K562 (cell line): ENCODE measurements at regions not wholly inside any gene's neighbourhood (a gene's known extent, or its start where the extent isn't known, plus 50 kb on each side); places are given as distances from the start of the nearest gene placed in this dataset.

ENCODE experiments used
- ATAC-seq: fragments of 200-7000 bp; cut with Tn5 transposase; 3 replicates; pipeline ENCODE4 v1.9.1; 2020; ENCODE audit warnings: moderate library complexity
- BruUV-seq: library from RNA; stranded (reverse); fragments of 400-500 nt; replicated peaks from 2 replicates; lab custom pipeline; 2021; lab: Mats Ljungman, UMichigan
- CTCF ChIA-PET: fragments of 300-600 bp; formaldehyde crosslinking; extraction: SDS; loops from one replicate; lab custom pipeline; 2021; ENCODE audit warnings: low intra/inter-chr PET ratio; lab: Yijun Ruan, JAX
- POLR2A ChIA-PET: fragments of 300-600, 350-650 bp; sonication (Branson Sonifier 250); formaldehyde crosslinking; extraction: SDS; loops from one replicate; lab custom pipeline; 2021; ENCODE audit warnings: antibody characterized with exemption, inconsistent platforms; lab: Yijun Ruan, JAX
- DNase-seq, 4 experiments: peaks; one replicate each; pipeline versions ENCODE4 v3.0.0 to v3.0.0-alpha.2; 2011 to 2018; ENCODE audit warnings: low spot score in 3 of 4, mixed read lengths in 3 of 4; ENCODE audit errors: extremely low read depth in 1 of 4
- FAIRE-seq: peaks from 2 replicates; lab custom pipeline; 2011; peaks lifted over from hg19 to GRCh38; lab: Jason Lieb, UNC
- H2AFZ ChIP-seq: 2 replicates; pipeline ENCODE4 v1.6.0; 2011; ENCODE audit warnings: low read depth, low read length, control low read depth, inconsistent platforms
- H3K27ac ChIP-seq: fragments of 200-600 bp; 3 replicates; pipeline ENCODE4 v1.8.0; 2011; ENCODE audit warnings: low read depth, mild to moderate bottlenecking, control low read depth, inconsistent platforms, low read length, moderate library complexity, mixed read lengths; ENCODE audit errors: extremely low read depth
- H3K27me3 ChIP-seq, 2 experiments: fragments of 300-600 bp in 1 of 2; 2 replicates in 1 of 2; 3 replicates in 1 of 2; pipeline versions ENCODE4 v1.6.0 to v1.8.0; 2011; ENCODE audit warnings: inconsistent platforms in 2 of 2, low read length in 2 of 2, mild to moderate bottlenecking in 1 of 2, mixed read lengths in 1 of 2, moderate library complexity in 1 of 2; ENCODE audit not compliant: control insufficient read depth in 2 of 2, insufficient read depth in 2 of 2
- H3K36me3 ChIP-seq: fragments of 300-600 bp; 3 replicates; pipeline ENCODE4 v1.8.0; 2011; ENCODE audit warnings: mild to moderate bottlenecking, low read length, inconsistent platforms; ENCODE audit not compliant: control insufficient read depth, insufficient read depth
- H3K4me1 ChIP-seq, 2 experiments: fragments of 200-600 bp in 1 of 2; replicated peaks in 1 of 2; 2 replicates in 1 of 2; 3 replicates in 1 of 2; pipeline versions ENCODE4 v1.5.1 to v1.8.0; 2011; ENCODE audit warnings: inconsistent platforms in 2 of 2, low read length in 2 of 2, mild to moderate bottlenecking in 1 of 2, mixed read lengths in 1 of 2, moderate library complexity in 1 of 2; ENCODE audit not compliant: control insufficient read depth in 2 of 2, insufficient read depth in 2 of 2
- H3K4me2 ChIP-seq: 2 replicates; pipeline ENCODE4 v1.6.1; 2011; ENCODE audit warnings: low read length, control low read depth, inconsistent platforms, mixed read lengths; ENCODE audit not compliant: insufficient read depth
- H3K4me3 ChIP-seq: fragments of 200-600 bp; sonication (generic), shearing (Covaris generic); 2 replicates; pipeline ENCODE4 v1.5.1; 2016; ENCODE audit warnings: control low read depth, inconsistent platforms
- H3K79me2 ChIP-seq: fragments of 200-600 bp; 3 replicates; pipeline ENCODE4 v1.8.0; 2011; ENCODE audit warnings: low read length, inconsistent platforms; ENCODE audit not compliant: control insufficient read depth, insufficient read depth
- H3K9ac ChIP-seq, 2 experiments: 2 replicates each; pipeline versions ENCODE4 v1.6.0 to v1.6.1; 2011; ENCODE audit warnings: low read depth in 2 of 2, low read length in 2 of 2, control low read depth in 1 of 2, inconsistent platforms in 1 of 2, mild to moderate bottlenecking in 1 of 2, mixed read lengths in 1 of 2; ENCODE audit not compliant: insufficient read depth in 1 of 2
- H3K9me1 ChIP-seq: one replicate; pipeline ENCODE4 v1.6.0; 2011; ENCODE audit warnings: inconsistent platforms, mild to moderate bottlenecking, low read length, moderate library complexity; ENCODE audit not compliant: control insufficient read depth, insufficient read depth
- H3K9me3 ChIP-seq: replicated peaks from 2 replicates; pipeline ENCODE4 v1.5.1; 2011; ENCODE audit warnings: low read depth, low read length, inconsistent platforms; ENCODE audit not compliant: control insufficient read depth, insufficient read depth
- H4K20me1 ChIP-seq: replicated peaks from 2 replicates; pipeline ENCODE4 v1.6.1; 2011; ENCODE audit warnings: low read length, inconsistent platforms, mixed read lengths; ENCODE audit not compliant: control insufficient read depth, insufficient read depth
- FOXK2 ChIP-seq, 2 experiments: fragments of 450-650 bp; IDR thresholded peaks in 1 of 2; conservative IDR thresholded peaks in 1 of 2; 2 replicates each; pipeline ENCODE4 v1.6.1; 2016; ENCODE audit warnings: low read depth in 2 of 2, mild to moderate bottlenecking in 1 of 2
- NFRKB ChIP-seq: fragments of 450-650 bp; IDR thresholded peaks from 2 replicates; pipeline ENCODE4 v1.6.1; 2016; ENCODE audit warnings: low read depth
- POLR3A ChIP-seq: IDR thresholded peaks from 2 replicates; pipeline ENCODE4 v1.6.1; 2011; ENCODE audit warnings: borderline replicate concordance, mild to moderate bottlenecking, moderate library complexity; ENCODE audit not compliant: insufficient read length, insufficient read depth; ENCODE audit errors: extremely low read depth
- SAFB ChIP-seq: fragments of 200-400 bp; formaldehyde crosslinking; IDR thresholded peaks from 2 replicates; pipeline ENCODE4 v1.6.1; 2017; ENCODE audit warnings: low read depth, low read length, borderline replicate concordance
- SMARCC2 ChIP-seq: fragments of 450-650 bp; IDR thresholded peaks from 2 replicates; pipeline ENCODE4 v1.6.1; 2017; ENCODE audit warnings: antibody characterized with exemption, moderate library complexity, mild to moderate bottlenecking, low read depth
- SOX6 ChIP-seq: fragments of 450-650 bp; IDR thresholded peaks from 2 replicates; pipeline ENCODE4 v1.6.1; 2014; ENCODE audit warnings: mild to moderate bottlenecking
- TCF7 ChIP-seq: sonication (generic); IDR thresholded peaks from 2 replicates; pipeline ENCODE4 v1.6.1; 2016; ENCODE audit warnings: antibody characterized with exemption, borderline replicate concordance
- TEAD1 ChIP-seq, 2 experiments: fragments of 450-650 bp in 1 of 2; sonication (generic) in 1 of 2; formaldehyde crosslinking; IDR thresholded peaks; 2 replicates each; pipeline versions ENCODE4 v1.4.0 to v1.8.0; 2020 to 2022; ENCODE audit warnings: mild to moderate bottlenecking in 2 of 2, missing genetic modification reagents in 1 of 2
- ZNF445 ChIP-seq: fragments of 250-450 bp; sonication (Bioruptor Pico); IDR thresholded peaks from 2 replicates; pipeline ENCODE4 v1.4.0; 2020; ENCODE audit warnings: low read depth, mild to moderate bottlenecking, moderate library complexity
- in situ Hi-C: fragments of 300-500 bp; cut with MboI; formaldehyde crosslinking; loops from 4 replicates; pipeline ENCODE4 v1.15.0; 2018; ENCODE audit warnings: inconsistent platforms, mixed read lengths
- intact Hi-C: fragments of 100-400 bp; cut with micrococcal nuclease; formaldehyde crosslinking; loops from 2 replicates; pipeline ENCODE4 v1.14.2; 2022

DNA sequence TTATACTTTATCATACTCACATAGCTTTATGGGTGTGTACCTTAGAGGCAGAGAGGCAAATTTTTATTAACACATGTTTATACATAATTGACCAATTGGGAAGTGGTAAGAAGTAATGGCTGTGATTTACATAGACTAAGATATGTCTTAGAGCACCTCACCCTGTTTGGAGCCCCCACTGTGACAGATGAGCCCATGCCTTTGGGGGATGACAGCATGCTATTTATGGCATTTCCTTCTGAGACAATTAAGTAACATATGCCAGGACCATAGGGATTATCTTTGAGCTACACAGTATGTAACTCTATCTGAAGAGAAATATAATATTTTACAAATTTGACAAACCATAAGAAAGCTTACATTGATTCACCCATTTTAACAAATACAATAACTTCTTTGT is 1655.3 kb upstream of the ACVR2A start:
- no peaks in the 10 kb centered on the region; the same call in 1 of the 2 replicates for H3K9me3 ChIP-seq
- H3K27me3 ChIP-seq: no peaks in the 10 kb centered on the region
- H2AFZ ChIP-seq: no peak overlapping the region
- intact Hi-C loops (no loop called here), in situ Hi-C loops (no loop called here)
- H4K20me1 ChIP-seq: no peaks in the 10 kb centered on the region
- H3K36me3 ChIP-seq: no peaks in the 10 kb centered on the region
- H3K9ac ChIP-seq: no peak overlapping the region
- no peak overlapping the region for H3K27ac ChIP-seq
- no peaks in the 10 kb centered on the region for H3K79me2 ChIP-seq
- no peaks in the 10 kb centered on the region for H3K9me1 ChIP-seq
- no peak for ATAC-seq
- H3K4me2 ChIP-seq: no peak overlapping the region
- no peak for FAIRE-seq
- POLR2A ChIA-PET: interaction anchor here (0.6 kb wide), 1 partner anchor 718 kb away, joined by 3 read pairs; no protein-coding TSS in a partner anchor
- CTCF ChIA-PET: no interaction called here
- H3K4me1 ChIP-seq: no peaks in the 10 kb centered on the region
- no peak overlapping the region for H3K4me3 ChIP-seq
- no TSS peak for BruUV-seq
- no peak for DNase-seq
- no peak for TF ChIP-seq NFRKB
- TF ChIP-seq FOXK2 (conservative IDR thresholded peaks at IDR 0.05 in 1 of 2, IDR thresholded peaks at IDR 0.05 in 1 of 2; ENCODE audit: low read depth in 2 of 2): no peak
- TF ChIP-seq SAFB: no peak
- TF ChIP-seq SOX6: no peak
- TF ChIP-seq TEAD1 (CRISPR knock-in tag; IDR thresholded peaks at IDR 0.05): no peak
- no peak for TF ChIP-seq SMARCC2
- TF ChIP-seq ZNF445 (CRISPR knock-in tag): no peak
- no peak for TF ChIP-seq POLR3A
- TF ChIP-seq TCF7: no peak
